Fibroblast of upper back skin (primary cell): ENCODE measurements at regions not wholly inside any gene's neighbourhood (a gene's known extent, or its start where the extent isn't known, plus 50 kb on each side); places are given as distances from the start of the nearest gene placed in this dataset.
"Not testable (repeated sequence)": the region's sequence is repeated elsewhere in the genome, so short reads cannot be mapped to it uniquely, and the experiment has no call there.

Experiments
- DNase-seq: peaks from one replicate; pipeline ENCODE4 v3.0.0-alpha.2; 2013

DNA sequence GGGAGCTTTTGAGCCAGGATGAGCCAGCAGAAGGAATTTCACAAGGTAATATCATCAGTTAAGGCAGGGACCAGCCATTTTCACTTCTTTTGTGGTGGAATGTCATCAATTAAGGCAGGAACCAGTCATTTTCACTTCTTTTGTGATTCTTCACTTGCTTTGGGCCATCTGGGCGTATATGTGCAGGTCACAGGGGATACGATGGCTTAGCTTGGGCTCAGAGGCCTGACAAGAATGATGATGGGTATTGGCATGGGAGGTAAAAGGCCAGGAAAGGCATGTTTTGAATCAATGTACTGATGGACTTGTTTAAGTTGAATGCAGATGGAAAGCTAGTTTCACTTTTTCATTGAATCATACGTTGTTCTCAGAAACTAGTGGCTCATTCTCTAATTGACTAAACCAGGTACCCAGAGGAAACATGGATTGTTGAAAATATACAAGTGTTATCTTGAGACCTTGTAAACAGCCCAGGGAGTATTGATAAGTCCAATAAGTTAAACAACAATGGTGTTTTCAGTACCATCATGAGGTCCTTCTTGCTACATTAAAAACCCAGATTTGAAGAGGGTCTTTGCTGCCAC, 1672.5 kb upstream of the DDX18 start:
- no peak for DNase-seq

DNA sequence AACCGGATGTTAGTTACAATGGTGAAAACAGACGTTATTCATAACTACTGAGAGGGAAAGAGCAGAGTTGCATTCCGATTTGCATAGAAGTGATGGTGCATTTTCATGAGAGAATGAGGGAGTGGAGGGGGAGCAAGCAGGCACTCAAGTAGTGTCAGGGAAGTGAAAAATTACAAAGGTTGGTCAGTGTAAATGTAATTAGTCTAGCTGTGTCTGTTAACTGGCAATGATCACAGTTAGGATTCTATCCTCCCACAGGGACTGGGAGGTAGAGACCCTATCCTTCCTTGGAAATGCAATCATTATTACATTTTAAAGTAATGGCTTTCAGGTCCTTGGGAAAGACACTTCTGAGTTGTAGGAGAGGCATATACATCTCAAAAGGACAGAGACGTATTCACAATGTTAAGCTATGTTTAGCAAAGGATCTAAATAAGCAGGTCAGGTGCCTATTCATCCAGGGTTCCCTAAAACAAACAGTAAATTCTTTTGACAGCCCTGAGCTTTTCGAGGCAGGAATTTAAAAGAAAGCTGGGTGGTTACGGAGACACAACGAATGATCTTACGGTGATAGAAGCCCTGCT, 1671.8 kb upstream of the DDX18 start:
- no peak for DNase-seq

- DNase-seq, result no peak
Measured at GRCh38 chr2:116145031-116145430, 1669.5 kb upstream of the DDX18 start.

GRCh38 chr2:116148361-116148760, 1666.1 kb upstream of the DDX18 start:
- no peak for DNase-seq

DNA sequence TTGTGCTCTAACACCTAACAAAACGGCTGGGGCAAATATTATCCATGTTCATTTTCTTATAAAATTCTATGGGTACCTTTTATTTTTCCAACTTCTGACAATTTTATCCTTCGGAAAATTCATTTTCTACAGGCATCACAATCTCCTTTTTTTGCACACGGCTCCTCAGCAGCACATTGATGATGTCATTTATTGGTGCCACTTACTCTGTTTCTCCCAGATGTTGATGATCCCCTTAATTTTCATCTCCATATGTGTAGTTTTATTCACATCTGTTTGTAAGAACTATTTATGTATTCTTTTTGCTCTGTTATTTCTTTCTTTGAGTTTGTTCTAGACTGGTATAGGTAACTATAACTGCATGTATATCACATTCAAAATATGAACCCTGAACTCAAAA, 1660.8 kb upstream of the DDX18 start:
- DNase-seq, result no peak

DNA sequence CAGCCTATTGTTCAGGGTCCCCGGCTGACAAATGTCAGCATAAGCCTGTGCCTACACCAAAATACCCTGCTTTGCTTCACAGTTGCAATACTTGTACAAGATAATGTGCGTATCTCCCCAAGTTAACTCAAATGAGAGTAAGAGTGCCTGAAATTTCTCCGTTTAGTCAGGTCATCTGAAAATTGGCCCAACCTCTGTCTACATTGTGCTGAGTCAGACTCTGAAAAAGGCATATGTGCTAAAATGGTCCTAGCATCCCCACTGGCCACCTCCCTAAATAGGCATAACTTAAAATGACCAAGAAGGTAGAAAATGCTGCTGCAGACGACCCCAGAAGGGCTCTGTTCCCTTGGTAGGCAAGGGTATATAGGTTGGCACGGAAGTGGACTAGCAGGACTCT, 1653.8 kb upstream of the DDX18 start:
- no peak for DNase-seq

DNA sequence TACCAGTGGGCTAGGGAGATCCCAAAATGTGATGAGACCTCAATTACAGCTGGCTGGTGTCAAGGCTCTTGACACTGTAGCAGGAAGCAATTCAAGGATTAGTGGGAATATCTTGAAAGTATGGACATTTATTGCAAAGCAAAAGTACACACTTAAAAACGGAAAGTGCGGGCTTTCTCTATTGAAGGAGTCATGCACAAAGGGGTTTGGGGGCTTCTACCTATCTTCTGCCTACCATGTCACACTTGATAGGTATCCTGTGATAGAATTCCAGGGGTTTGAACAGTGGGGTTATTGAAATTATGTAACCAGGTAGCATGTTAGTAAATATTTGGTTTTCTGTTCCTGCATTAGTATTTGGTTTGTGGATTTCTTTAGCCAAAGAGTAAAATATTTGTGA, 1652.1 kb upstream of the DDX18 start:
- DNase-seq, result no peak

DNA sequence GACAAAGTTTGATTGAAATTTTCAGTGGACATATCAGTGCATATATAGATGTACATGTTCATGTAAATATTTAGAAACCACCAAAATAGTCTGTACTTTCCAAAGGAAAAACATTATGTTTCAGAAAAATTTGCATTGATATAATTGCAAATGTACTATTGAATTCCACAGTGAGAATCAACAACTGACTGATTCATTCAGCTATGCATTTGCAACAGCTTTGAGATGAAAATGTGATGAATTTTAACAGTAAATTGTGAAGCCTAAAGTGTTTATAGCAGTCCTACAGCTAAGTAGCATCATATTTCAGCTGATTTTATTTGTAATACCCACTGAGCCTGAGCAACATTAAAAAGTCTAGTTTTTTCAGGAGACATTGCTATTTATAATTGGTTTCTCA, 1647.4 kb upstream of the DDX18 start:
- DNase-seq, result no peak

GRCh38 chr2:116180072-116180471, 1634.4 kb upstream of the DDX18 start:
- DNase-seq, result no peak

DNA sequence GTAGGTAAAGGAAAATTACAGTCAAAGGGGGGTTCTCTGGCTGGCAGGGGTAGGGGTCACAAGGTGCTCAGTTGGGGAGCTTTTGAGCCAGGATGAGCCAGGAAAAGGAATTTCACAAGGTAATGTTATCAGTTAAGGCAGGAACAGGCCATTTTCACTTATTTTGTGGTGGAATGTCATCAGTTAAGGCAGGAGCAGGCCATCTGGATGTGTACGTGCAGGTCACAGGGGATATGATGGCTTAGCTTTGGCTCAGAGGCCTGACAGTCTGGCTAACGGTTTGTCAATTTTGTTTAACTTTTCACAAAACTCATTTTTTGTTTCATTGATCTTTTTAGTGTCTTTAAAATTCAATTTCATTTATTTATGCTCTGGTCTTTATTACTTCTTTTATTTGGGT, 1623.8 kb upstream of the DDX18 start:
- not testable (repeated sequence) for DNase-seq

DNA sequence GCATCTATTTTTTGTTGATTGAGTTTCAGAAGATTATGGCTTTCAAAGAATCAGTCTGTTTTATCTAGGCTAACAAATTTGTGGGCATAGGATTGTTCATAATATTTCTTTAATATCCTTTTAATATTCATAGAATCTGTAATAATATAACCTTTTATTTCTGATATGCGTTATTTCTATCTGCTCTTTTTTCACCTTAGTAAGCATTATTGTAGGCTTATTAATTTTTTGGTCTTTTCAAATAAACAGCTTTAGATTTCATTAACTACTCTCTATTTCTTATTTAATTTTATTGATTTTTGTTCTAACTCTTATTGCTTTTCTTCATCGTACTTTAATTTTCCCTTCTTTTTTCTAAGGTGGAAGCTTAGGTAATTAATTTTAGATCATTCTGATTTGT, 1614.4 kb upstream of the DDX18 start:
- no peak for DNase-seq

DNA sequence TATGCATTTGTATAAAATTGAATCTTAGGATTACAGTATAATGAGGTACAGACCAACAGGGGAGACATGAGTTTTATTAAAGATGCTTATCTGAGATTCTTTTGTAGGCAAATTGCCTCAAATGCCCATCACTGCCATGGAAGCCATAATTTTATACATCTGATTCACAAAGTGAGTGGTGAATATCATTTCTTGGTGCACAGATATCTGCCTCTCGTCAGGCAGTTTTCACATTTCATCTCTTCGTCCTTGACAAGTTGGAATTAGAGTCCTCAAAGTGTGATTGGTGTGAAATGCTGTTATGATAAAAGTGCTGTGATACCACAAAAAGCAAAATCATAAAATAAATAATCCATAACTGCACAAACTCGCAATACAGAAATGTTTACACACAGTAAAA, 1602.8 kb upstream of the DDX18 start:
- DNase-seq, result no peak

DNA sequence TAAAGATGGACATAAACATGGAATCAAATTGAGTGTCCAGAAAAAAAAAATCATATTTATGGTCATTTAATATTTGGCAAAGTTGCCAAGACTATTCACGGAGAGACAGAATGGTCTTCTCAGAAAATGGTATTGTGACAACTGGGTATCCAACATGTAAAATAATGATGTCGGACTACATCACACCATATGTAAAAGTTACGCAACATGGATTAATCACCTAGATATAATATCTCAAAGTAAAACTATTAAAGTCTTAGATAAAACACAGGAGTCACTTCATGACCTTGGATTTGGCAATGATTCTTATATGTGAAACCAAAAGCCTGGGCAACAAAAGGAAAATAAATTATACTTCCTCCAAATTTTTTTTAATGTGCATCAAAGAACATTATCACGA, 1591.7 kb upstream of the DDX18 start:
- no peak for DNase-seq

DNA sequence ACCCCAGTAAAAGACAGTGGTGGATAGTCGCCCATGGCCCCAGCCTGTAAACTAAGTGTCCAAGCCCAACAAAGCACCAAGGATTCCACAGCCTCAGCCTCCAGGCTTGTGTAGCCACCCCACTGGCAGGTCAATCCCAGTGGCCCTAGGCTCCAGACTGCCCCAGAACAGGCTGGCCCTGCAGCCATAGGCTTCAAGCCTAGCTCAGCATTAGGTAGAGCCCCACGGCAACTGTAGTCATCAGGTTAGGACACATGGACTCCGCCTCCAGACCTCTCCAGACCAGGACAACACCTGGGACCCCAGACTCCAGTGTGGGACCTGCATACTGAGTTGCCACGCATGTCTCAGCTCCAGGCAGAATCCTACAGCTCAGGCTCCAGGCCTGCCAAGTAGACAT, 1590.6 kb upstream of the DDX18 start:
- no peak for DNase-seq

DNA sequence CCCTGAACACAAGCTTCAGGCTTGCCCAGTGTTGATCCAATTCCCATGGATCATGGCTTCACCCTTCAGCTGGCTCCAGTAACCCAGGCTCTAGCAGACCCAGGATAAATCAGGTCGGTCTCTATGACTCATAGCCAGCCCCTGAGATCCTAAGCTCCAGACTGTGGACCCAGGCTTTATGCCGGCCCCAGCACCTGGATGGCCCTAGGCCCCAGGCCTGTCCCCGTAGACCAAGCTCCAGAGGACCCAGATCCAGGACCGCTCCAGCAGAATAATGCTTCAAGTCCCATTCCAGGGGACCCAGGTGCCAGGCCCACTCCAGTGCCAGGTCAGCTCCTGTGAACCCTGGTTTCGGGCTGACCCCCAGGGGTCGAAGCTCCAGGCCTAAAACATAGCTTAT, 1589.9 kb upstream of the DDX18 start:
- DNase-seq, result no peak

DNA sequence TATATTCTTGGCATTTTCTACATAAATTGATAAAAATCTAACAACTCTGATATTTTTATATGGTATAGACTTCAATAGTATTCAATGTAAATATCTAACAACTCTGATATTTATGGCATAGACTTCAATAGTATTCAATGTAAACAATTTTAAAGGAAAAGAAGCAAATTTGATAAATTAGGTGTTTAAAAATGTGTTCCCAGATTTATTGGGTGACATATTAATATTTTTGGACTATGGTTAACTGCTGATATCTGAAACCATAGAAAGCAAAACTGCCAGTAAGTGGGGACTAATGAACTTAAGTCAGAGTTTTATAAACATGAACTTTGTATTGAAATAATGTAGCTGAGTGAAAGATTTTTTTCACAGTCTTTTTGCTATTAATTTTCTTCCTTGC, 1576.0 kb upstream of the DDX18 start:
- no peak for DNase-seq

- DNase-seq, result no peak
Measured at GRCh38 chr2:116250376-116250775, 1564.1 kb upstream of the DDX18 start.

DNA sequence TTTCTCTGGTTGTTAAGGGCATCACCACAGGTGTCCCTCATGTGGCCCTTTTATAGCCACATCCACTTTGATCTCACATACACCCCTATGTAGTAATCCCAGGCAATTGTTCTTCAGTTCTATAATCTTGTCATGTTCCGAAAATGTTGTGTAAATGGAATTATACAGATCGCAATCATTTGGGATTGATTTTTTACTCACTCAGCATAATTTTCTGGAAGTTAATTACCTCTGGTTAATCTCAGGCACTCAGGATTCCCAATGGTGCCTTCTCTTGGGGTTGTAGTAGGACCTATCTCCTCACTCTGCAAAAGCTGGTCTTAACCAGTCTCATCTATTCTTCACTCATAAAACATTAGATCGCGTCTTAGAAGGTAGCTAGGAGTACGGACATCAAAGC, 1549.6 kb upstream of the DDX18 start:
- DNase-seq, result no peak

DNA sequence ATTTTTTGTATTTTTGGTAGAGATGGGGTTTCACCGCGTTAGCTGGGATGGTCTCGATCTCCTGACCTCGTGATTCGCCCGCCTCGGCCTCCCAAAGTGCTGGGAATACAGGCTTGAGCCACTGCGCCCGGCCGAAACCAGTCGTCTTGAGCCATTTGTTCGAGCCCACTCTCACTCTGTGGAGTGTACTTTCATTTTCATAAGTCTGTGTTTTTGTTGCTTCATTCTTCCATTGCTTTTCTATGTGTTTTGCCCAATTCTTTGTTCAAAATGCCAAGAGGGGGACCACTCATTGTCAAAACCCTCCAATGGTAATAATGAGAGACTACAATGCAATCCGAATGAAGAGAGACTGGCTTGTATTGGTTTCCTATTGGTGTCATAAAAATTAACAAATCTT, 1545.5 kb upstream of the DDX18 start:
- DNase-seq, result no peak

DNA sequence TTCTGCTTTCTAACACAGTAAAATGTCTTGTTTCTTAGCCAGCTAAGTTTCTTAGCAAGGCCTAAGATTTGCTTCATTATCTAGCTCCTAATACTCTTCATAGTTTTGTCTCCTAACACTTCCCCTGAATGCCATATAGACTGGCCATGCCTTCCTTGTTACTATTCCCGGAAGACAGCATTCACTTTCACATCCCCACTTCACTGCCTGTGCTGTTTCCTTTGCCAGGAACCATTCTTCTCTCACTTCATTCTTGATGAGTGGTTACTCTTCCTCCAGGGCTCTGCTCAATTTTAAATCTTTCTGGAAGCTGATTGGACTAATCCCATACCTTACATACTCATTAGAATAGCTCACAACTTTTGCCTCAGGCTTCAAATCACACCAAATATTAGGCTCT, 1510.2 kb upstream of the DDX18 start:
- no peak for DNase-seq

DNA sequence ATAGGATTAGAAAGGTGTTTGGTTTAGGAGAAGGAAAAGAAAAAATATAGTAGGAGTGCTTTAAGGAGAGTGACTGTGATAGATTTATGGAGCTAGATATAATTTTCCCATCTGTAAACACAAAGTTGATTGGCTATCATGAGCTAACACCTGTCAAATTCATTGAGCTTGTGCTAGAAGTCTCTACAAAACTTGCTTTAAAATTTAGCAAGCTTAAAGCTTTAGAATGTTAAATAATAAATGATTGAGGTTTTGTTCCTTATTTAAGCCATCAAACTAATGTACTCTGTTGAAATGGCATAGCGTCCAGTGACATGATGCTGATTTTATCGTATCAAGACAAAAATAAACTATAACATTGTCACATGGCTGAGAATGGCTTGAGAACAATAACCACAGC, 1497.4 kb upstream of the DDX18 start:
- no peak for DNase-seq

DNA sequence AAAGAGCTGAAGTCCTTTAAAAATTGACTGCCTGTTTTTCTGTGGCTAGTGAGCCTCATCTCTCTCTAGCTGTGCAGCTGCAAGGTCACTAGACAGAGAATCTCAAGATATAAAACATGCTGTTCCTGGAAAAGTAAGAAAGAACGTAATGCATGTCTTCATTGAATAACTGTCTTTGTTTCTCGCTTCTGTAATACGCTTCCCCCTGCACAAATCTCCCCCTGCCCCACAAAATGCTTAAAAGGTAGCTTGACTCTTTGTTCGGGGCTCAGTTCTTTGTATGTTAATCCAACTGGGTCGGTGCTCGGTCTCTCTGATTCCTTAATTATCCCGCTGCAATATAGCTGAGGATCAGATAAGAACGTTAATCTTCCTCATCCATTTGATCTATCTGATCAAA, 1495.9 kb upstream of the DDX18 start:
- DNase-seq, result not testable (repeated sequence)

DNA sequence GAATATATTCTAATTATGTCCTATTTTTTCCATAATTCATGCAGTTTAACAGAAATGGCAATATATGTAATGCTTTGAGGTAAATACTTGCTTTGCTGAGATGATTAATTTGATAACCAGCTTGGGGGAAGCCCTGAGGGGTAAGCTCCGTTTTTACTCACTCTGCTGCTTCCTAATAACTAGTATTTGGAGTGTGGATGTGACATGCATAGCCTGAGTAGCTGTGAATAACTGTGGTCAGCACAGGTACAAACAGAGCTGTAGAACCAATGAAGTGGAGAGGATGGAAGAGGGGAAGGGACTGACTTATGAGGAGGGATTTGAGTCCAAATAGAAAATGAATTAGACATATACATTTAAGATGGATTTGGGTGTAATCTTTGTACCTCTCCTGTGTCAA, 1495.5 kb upstream of the DDX18 start:
- no peak for DNase-seq

DNA sequence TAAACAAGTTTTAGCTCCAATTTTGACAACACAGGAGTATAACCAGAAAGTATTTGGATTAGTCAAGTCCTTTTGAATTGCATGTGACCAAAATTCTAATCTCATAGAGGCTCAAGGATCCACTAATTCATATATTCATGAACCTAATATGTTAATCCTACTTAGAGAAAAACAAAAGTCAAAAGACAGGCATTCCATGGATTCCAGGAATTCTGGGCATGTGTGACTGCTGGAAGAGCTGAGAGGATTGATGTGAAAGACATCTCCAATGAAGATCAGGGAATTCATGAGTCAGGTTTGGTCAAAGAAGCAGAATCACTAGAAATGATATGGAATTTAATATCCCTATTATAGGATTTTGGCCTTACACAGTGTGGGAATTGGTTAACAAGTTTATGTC, 1494.6 kb upstream of the DDX18 start:
- no peak for DNase-seq

DNA sequence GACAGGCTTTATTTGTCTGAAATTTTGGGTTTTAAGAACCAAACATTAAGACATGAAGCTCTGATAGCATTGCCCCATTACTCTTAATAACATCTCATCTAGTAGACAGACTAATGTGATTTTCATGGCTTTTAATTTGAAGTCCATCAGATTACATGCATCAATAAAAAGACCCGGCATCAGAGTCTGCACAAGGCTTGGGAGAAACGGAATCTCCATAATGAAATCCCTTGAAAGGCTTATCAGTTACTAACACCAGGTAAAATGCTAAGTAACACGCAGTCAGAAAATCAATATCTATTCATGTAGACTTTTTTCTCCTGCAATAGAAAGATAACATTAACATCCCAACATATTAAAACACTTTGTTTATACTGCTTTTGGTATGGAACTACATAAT, 1485.2 kb upstream of the DDX18 start:
- no peak for DNase-seq

GRCh38 chr2:116340690-116341089, 1473.8 kb upstream of the DDX18 start:
- no peak for DNase-seq
